Endothelial cell (in vitro differentiated cells): ENCODE measurements at regions not wholly inside any gene's neighbourhood (a gene's known extent, or its start where the extent isn't known, plus 50 kb on each side); places are given as distances from the start of the nearest gene placed in this dataset.

ENCODE experiments used
- DNase-seq: peaks from one replicate; pipeline ENCODE4 v3.0.0; 2021; ENCODE audit warnings: low spot score
- H3K27ac Mint-ChIP-seq: one replicate; pipeline ENCODE4 v1.8.0; 2021; ENCODE audit warnings: mixed read lengths, inconsistent platforms; ENCODE audit not compliant: unreplicated experiment
- H3K27me3 Mint-ChIP-seq: one replicate; pipeline ENCODE4 v1.8.0; 2021; ENCODE audit warnings: mild to moderate bottlenecking, moderate library complexity, mixed read lengths, inconsistent platforms; ENCODE audit not compliant: unreplicated experiment
- H3K36me3 Mint-ChIP-seq: one replicate; pipeline ENCODE4 v1.8.0; 2021; ENCODE audit warnings: mild to moderate bottlenecking, low read depth, mixed read lengths, inconsistent platforms; ENCODE audit not compliant: unreplicated experiment
- H3K4me1 Mint-ChIP-seq: one replicate; pipeline ENCODE4 v1.8.0; 2021; ENCODE audit warnings: mild to moderate bottlenecking, mixed read lengths, inconsistent platforms; ENCODE audit not compliant: unreplicated experiment
- H3K4me3 Mint-ChIP-seq: one replicate; pipeline ENCODE4 v1.8.0; 2021; ENCODE audit warnings: mild to moderate bottlenecking, mixed read lengths, inconsistent platforms; ENCODE audit not compliant: unreplicated experiment
- H3K9me3 Mint-ChIP-seq: one replicate; pipeline ENCODE4 v1.8.0; 2021; ENCODE audit warnings: mixed read lengths, inconsistent platforms; ENCODE audit not compliant: unreplicated experiment
- TF ChIP-seq, protein P1 (sequence below): fragments of 200-600 bp; sonication (generic); IDR thresholded peaks from one replicate; pipeline ENCODE4 v1.5.0; 2021; ENCODE audit warnings: antibody characterized with exemption; ENCODE audit not compliant: unreplicated experiment

DNA sequence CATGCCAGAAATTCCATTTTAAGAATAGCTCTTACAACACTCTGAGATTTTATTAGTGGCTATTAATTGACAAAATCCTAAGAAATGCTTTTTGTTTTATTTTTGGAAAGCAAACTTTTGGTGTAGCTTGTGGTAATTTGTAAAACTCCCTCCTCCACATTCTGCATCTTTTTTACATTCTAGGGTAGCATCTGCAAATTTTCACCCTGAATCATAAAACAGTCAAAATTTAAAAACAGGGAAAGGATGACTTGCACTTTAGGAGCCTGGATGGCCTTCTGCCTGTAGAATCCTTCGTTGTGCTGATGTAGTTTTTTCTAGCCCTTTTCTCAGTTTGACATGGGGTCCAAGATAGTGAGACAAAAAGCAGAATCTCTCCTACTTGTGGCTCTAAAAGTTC lies 316.1 kb downstream of the ADRA2A start:
- Mint-ChIP-seq H3K27ac (no peak overlapping the region), H3K27me3 (no peaks in the 10 kb centered on the region), H3K36me3 (peaks cover 9% of the 10 kb centered on the region), H3K4me3 (no peak overlapping the region), H3K9me3 (no peaks in the 10 kb centered on the region), H3K4me1 (peaks cover 7% of the 10 kb centered on the region)
- no peak for DNase-seq
- TF ChIP-seq, protein P1, sequence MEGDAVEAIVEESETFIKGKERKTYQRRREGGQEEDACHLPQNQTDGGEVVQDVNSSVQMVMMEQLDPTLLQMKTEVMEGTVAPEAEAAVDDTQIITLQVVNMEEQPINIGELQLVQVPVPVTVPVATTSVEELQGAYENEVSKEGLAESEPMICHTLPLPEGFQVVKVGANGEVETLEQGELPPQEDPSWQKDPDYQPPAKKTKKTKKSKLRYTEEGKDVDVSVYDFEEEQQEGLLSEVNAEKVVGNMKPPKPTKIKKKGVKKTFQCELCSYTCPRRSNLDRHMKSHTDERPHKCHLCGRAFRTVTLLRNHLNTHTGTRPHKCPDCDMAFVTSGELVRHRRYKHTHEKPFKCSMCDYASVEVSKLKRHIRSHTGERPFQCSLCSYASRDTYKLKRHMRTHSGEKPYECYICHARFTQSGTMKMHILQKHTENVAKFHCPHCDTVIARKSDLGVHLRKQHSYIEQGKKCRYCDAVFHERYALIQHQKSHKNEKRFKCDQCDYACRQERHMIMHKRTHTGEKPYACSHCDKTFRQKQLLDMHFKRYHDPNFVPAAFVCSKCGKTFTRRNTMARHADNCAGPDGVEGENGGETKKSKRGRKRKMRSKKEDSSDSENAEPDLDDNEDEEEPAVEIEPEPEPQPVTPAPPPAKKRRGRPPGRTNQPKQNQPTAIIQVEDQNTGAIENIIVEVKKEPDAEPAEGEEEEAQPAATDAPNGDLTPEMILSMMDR = no peak

DNA sequence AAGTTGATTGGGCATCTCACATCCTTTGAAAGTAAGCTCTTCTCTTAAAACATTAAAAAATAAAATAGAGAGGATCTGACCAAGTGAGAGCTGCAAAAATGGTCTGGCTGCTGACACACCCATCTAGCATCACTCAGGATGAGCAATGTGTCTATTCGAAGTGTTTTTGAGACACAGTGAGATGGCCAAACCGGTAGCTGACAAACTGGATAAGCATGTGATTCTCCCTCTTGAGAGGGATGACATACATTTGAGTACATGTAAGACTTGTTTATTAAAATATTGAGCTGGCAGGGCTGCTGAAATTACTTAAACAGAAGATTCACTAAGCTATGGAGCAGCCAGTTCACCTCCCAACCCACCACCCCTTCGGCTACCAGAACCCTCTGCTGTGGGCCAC lies 333.9 kb downstream of the ADRA2A start:
- Mint-ChIP-seq H3K27ac (no peak overlapping the region), H3K4me3 (no peak overlapping the region), H3K36me3 (peaks cover 3% of the 10 kb centered on the region), H3K27me3 (peaks cover 1% of the 10 kb centered on the region), H3K4me1 (no peaks in the 10 kb centered on the region), H3K9me3 (no peaks in the 10 kb centered on the region)
- TF ChIP-seq, protein P1 = no peak
- no peak for DNase-seq

DNA sequence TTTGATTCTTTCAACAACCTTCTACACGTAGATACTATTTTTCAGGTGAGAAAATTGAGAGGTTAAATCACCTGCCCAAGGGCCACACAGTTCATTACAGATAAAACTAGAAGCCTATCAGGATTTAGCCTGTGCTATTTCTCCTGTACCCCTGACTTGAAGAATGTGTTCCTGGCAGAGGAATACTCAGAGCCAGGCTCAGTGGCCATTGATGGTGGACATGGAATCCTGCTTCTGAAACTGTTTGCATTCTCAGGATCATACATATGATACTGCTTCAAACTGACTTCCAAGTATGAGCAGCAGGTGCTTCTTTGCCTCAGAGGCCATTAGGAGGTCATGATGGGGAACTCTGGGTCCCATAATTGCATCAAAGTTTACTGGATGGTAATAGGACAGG lies 348.6 kb downstream of the ADRA2A start:
- no peaks in the 10 kb centered on the region for H3K27me3 Mint-ChIP-seq
- no peaks in the 10 kb centered on the region for H3K4me1 Mint-ChIP-seq
- H3K9me3 Mint-ChIP-seq = no peaks in the 10 kb centered on the region
- H3K36me3 Mint-ChIP-seq = no peaks in the 10 kb centered on the region
- no peak overlapping the region for H3K27ac Mint-ChIP-seq
- no peak for DNase-seq
- H3K4me3 Mint-ChIP-seq = no peak overlapping the region
- TF ChIP-seq, protein P1 = no peak

DNA sequence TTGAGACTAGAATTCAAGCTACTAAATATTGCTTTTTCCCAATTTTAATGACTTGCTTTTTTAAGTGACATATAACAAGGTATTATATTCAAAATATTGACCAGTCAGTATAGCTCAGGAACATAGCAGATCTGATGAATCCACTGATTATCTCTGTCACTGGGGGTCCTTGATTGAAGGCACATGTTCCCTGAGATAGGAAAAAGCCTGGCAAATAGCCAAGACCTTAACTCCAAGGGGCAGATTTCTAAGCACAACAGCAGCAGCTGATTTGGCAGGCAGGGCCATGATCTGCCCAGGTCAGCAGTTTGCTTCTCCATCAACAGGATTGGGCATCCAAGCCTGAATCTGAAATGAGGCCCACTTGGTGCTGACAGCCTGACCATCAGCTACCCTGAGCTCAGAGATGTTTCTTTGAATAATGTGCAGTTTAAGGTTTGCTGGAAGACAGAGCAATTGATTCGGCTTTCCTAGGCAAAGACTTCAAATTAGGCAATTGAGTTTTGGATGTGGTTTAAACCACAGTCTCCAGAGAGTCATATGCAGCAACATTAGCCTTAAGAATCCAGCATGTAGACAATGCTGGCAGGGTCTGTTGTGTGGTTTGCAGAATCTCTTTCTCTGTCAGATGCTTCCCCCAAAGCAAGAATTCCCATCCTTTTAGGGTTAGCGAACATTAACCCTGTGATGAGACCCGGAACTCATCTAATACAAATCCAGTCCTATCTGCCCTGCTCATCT lies 352.6 kb downstream of the ADRA2A start:
- Mint-ChIP-seq H3K4me3 (no peak overlapping the region), H3K36me3 (no peaks in the 10 kb centered on the region), H3K27ac (no peak overlapping the region), H3K4me1 (no peaks in the 10 kb centered on the region), H3K27me3 (no peaks in the 10 kb centered on the region), H3K9me3 (no peaks in the 10 kb centered on the region)
- no peak for DNase-seq
- TF ChIP-seq, protein P1 = no peak

DNA sequence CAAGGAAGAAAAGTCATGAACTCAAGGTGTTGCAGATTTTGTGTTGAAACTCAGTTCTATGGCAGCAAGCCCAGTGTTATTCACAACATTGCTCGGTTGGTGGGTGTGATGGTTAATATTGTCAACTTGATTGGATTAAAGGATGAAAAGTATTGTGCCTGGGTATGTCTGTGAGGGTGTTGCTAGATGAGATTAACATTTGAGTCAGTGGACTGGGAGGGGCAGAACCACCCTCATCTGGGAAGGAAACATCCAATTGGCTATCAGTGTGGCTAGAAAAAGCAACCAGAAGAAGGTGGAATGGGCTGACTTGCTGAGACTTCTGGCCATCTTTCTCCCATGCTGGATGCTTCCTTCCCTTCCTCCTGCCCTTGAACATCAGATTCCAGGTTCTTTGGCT lies 353.2 kb downstream of the ADRA2A start:
- H3K36me3 Mint-ChIP-seq = no peaks in the 10 kb centered on the region
- H3K27ac Mint-ChIP-seq = no peak overlapping the region
- TF ChIP-seq, protein P1 = no peak
- no peaks in the 10 kb centered on the region for H3K27me3 Mint-ChIP-seq
- H3K9me3 Mint-ChIP-seq = no peaks in the 10 kb centered on the region
- H3K4me3 Mint-ChIP-seq = no peak overlapping the region
- no peak for DNase-seq
- no peaks in the 10 kb centered on the region for H3K4me1 Mint-ChIP-seq
